ENCODE measurements at regions not wholly inside any gene's neighbourhood (a gene's known extent, or its start where the extent isn't known, plus 50 kb on each side); places are given as distances from the start of the nearest gene placed in this dataset.

- no peak overlapping the region for H3K27ac ChIP-seq (ENCODE audit: control insufficient read depth, insufficient read depth, low read length)
- no peak overlapping the region for H3K4me3 ChIP-seq (ENCODE audit: control insufficient read depth in 2 of 3, extremely low read depth in 1 of 3, insufficient read depth in 2 of 3, low read depth in 1 of 3, low read length in 3 of 3)
- H3K27me3 ChIP-seq (ENCODE audit: control insufficient read depth, extremely low read depth, insufficient read depth, low read length): no peaks in the 10 kb centered on the region
- H3K9me3 ChIP-seq (ENCODE audit: control insufficient read depth, low read depth, low read length): no peaks in the 10 kb centered on the region
- H3K4me1 ChIP-seq (ENCODE audit: control insufficient read depth, extremely low read depth, insufficient read depth, low read length): peaks cover 17% of the 10 kb centered on the region
- no peak overlapping the region for H3K9ac ChIP-seq (ENCODE audit: control insufficient read depth, extremely low read depth, insufficient read depth, low read length)
- no peak for FAIRE-seq
- no peak overlapping the region for H3K4me2 ChIP-seq (ENCODE audit: control insufficient read depth, extremely low read depth, insufficient read depth, low read depth, low read length)
- H3K36me3 ChIP-seq (ENCODE audit: control insufficient read depth in 2 of 2, extremely low read depth in 1 of 2, insufficient read depth in 2 of 2, low read length in 2 of 2): no peaks in the 10 kb centered on the region
- TF ChIP-seq CTCF (optimal IDR thresholded peaks at IDR 0.05 in 1 of 3, IDR thresholded peaks at IDR 0.05 in 1 of 3, conservative IDR thresholded peaks at IDR 0.05 in 1 of 3; ENCODE audit: extremely low read depth in 1 of 3, insufficient read depth in 2 of 3, low read length in 3 of 3) (no peak), EZH2 (IDR thresholded peaks at IDR 0.05; ENCODE audit: low read length) (no peak)
- dilution Hi-C loops (cut with MboI; ENCODE audit: extremely low pct_ligation_motif_present, low sequenced_read_pairs): no loop called here
- no peaks in the 10 kb centered on the region for H3K79me2 ChIP-seq (ENCODE audit: control insufficient read depth, insufficient read depth, low read length)
- H3K9me1 ChIP-seq (ENCODE audit: control insufficient read depth, extremely low read depth, insufficient read depth, low read length): no peaks in the 10 kb centered on the region
- no peak overlapping the region for H2AFZ ChIP-seq (ENCODE audit: control insufficient read depth, low read length)
- no peak for DNase-seq (ENCODE audit: low read depth, low spot score)
- no peaks in the 10 kb centered on the region for H4K20me1 ChIP-seq (ENCODE audit: control insufficient read depth, extremely low read depth, insufficient read depth, low read length)
These were observed 433.3 kb upstream of the KLF12 start for GRCh38 chr13:74567485-74567884.

GRCh38 chr13:74562381-74562780, 428.2 kb upstream of the KLF12 start:
- H3K4me2 ChIP-seq (ENCODE audit: control insufficient read depth, extremely low read depth, insufficient read depth, low read depth, low read length): no peak overlapping the region
- no peaks in the 10 kb centered on the region for H3K79me2 ChIP-seq (ENCODE audit: control insufficient read depth, insufficient read depth, low read length)
- no peaks in the 10 kb centered on the region for H3K4me1 ChIP-seq (ENCODE audit: control insufficient read depth, extremely low read depth, insufficient read depth, low read length)
- no peaks in the 10 kb centered on the region for H4K20me1 ChIP-seq (ENCODE audit: control insufficient read depth, extremely low read depth, insufficient read depth, low read length)
- H3K27me3 ChIP-seq (ENCODE audit: control insufficient read depth, extremely low read depth, insufficient read depth, low read length): no peaks in the 10 kb centered on the region
- no peak overlapping the region for H3K4me3 ChIP-seq (ENCODE audit: control insufficient read depth in 2 of 3, extremely low read depth in 1 of 3, insufficient read depth in 2 of 3, low read depth in 1 of 3, low read length in 3 of 3)
- FAIRE-seq: no peak
- dilution Hi-C loops (cut with MboI; ENCODE audit: extremely low pct_ligation_motif_present, low sequenced_read_pairs): no loop called here
- no peak overlapping the region for H3K9ac ChIP-seq (ENCODE audit: control insufficient read depth, extremely low read depth, insufficient read depth, low read length)
- TF ChIP-seq EZH2 (IDR thresholded peaks at IDR 0.05; ENCODE audit: low read length): no peak
- no peak for TF ChIP-seq CTCF (optimal IDR thresholded peaks at IDR 0.05 in 1 of 3, IDR thresholded peaks at IDR 0.05 in 1 of 3, conservative IDR thresholded peaks at IDR 0.05 in 1 of 3; ENCODE audit: extremely low read depth in 1 of 3, insufficient read depth in 2 of 3, low read length in 3 of 3)
- H3K36me3 ChIP-seq (ENCODE audit: control insufficient read depth in 2 of 2, extremely low read depth in 1 of 2, insufficient read depth in 2 of 2, low read length in 2 of 2): no peaks in the 10 kb centered on the region
- DNase-seq (ENCODE audit: low read depth, low spot score): no peak
- no peaks in the 10 kb centered on the region for H3K9me3 ChIP-seq (ENCODE audit: control insufficient read depth, low read depth, low read length)
- H3K9me1 ChIP-seq (ENCODE audit: control insufficient read depth, extremely low read depth, insufficient read depth, low read length): no peaks in the 10 kb centered on the region
- no peak overlapping the region for H2AFZ ChIP-seq (ENCODE audit: control insufficient read depth, low read length)
- H3K27ac ChIP-seq (ENCODE audit: control insufficient read depth, insufficient read depth, low read length): no peak overlapping the region
